ENCODE measurements at regions not wholly inside any gene's neighbourhood (a gene's known extent, or its start where the extent isn't known, plus 50 kb on each side); places are given as distances from the start of the nearest gene placed in this dataset.

GRCh38 chr15:53851110-53851848 is 91.8 kb upstream of the WDR72 start:
- TF ChIP-seq CTCF (IDR thresholded peaks at IDR 0.05) (no peak), EZH2 (IDR thresholded peaks at IDR 0.05; ENCODE audit: borderline replicate concordance, insufficient read depth, low read depth, low read length, poor library complexity, severe bottlenecking) (no peak)
